T-helper 2 cell treated with Interferon-gamma antibody and Interleukin-4, amounts not matched to agents 100 ng/mL and 5 ng/mL, for 36 hours (primary cell): ENCODE measurements at regions not wholly inside any gene's neighbourhood (a gene's known extent, or its start where the extent isn't known, plus 50 kb on each side); places are given as distances from the start of the nearest gene placed in this dataset.
"Not testable (repeated sequence)": the region's sequence is repeated elsewhere in the genome, so short reads cannot be mapped to it uniquely, and the experiment has no call there.

ENCODE experiments used
- intact Hi-C: fragments of 100-400 bp; cut with micrococcal nuclease; formaldehyde crosslinking; loops from one replicate; pipeline ENCODE4 v1.15.1; 2023

- intact Hi-C loops, result no loop called here
These were observed 164.6 kb downstream of the OR2B2 start for GRCh38 chr6:27747637-27748036.

GRCh38 chr6:27746860-27747259 is 165.3 kb downstream of the OR2B2 start:
- intact Hi-C loops, result not testable (repeated sequence)

DNA sequence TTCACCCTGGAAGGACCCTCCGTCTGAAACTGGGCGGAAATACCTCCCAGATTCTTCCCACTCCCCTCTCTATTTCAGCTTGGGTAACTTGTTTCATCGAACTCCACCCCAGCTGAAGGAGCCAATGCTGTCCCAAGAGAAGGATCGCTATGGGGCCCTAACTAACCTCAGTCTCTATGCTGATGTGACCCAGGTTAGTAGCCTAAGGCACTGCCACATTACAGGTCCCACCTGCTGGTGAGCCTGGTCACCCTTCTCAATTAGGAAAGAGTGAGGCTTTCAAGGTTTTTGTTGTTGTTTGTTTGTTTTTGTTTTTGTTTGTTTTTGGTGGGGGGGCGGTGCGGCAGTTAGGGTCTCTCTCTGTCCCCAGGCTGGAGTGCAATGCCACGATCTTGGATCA is 168.4 kb downstream of the OR2B2 start:
- intact Hi-C loops, result no loop called here

DNA sequence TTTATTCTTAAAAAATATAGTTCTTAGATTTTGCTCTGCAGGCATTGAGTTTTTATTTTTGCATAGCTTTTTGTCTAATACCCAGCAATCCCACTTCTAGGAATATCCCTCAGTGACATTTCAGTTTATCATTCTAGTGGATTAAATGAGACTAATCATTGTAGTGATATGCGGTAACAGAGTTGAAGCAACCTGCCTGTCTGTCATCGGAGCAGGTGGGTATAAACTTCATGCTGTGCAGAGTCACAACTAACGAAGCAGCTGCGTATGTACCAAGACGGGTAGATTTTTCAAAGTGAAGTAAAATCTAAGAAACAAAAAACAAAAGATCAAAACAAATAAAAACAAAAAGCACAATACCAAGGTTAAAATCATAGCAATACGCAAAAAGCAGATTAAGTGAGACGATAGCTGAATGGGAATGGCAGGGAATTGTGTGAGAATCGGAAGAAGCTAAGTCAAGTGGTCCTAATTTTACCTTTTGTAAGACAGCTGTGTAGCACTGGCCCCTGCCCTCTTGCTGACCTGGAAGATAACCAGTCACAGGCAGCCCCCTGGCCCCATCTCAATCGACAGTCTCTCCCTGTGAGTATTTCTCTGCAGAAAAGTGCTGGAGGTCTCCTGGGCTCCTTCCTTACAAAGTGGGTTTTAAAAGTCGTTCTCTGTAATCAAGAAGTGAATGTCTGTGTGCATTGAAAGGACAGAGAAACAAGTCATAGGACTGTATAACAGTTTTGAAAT is 169.2 kb downstream of the OR2B2 start:
- intact Hi-C loops, result no loop called here

DNA sequence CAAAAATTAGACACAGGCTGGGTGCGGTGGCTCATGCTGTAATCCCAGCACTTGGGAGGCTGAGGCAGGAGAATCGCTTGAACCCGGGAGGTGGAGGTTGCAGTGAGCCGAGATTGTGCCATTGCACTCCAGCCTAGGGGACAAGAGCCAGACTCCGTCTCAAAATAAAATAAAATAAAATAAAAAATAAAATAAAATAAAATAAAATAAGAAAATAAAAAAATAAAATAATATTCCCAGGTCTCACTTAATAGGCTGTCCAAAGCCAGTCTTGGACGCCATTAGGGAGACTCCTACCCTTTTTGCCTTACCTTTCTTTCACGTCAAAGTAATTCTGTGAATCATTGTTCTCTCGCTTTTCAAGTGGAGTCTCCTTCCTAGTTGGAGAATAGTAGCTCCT is 172.3 kb downstream of the OR2B2 start:
- intact Hi-C loops, result loop anchor here (2.0 kb wide), 1 partner anchor 13 kb away; no protein-coding TSS in a partner anchor

- intact Hi-C loops, result no loop called here
These were observed 175.5 kb downstream of the OR2B2 start for GRCh38 chr6:27736686-27737085.

GRCh38 chr6:27728442-27728841 is 183.8 kb downstream of the OR2B2 start:
- intact Hi-C loops, result no loop called here

DNA sequence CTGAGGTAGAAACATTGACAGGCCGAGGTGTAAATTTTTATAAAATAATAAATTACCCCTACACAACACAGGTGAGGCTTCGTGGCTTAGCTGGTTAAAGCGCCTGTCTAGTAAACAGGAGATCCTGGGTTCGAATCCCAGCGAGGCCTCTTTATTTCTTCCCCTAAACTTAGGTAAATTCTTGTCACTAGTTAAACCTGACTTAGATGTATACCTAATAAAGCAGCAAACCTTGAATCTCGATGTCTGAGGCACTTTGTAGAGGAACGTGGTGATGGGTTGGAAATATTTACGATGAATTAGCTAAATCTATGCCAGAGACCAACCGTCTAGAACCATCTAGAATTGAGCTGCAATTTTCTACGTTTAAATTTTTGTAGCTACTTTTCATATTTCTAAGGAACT is 185.6 kb downstream of the OR2B2 start:
- intact Hi-C loops, result no loop called here

DNA sequence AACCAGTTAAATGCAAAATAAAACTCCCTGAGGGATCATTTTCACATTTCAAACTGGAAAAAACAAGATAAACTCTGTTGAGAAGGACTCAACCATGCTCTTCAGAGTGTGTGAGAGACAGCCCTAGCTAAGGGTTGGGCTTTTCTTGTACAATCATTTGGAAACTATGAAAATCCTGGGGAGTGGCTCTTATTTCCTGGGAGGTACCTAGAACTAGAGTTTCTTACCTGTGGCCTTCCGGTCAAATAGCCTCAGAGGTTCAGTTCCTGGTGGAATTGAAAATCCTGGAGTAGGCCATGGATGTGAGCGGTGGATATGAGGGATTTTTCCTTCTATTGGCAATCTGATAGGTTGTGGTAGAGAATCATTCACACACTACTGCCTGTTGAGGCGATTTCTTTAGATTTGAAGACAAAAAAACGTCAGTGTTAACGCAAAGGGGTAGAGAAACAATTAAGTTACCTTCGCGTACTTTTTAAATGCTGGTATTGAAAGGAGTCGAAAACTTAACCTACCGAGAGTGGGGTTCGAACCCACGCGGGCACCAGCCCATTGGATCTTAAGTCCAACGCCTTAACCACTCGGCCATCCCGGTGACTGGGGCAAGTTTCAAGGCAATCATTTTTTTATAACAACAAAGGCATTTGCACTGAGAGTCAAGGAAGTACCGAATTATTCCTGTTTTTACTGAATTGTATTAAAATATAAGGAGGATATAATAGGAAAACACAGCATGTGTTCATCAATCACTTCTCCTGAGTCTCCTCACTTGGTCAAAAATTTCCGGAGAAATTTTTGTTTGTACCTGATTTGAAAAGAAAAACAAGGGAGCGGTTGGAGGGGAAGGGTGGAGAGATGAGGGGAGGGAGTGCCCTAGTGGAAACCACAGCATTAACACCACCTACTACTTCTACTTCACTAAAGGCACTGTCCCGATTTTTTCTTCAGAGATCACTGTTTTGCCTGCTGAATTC is 191.3 kb downstream of the OR2B2 start:
- intact Hi-C loops, result no loop called here

DNA sequence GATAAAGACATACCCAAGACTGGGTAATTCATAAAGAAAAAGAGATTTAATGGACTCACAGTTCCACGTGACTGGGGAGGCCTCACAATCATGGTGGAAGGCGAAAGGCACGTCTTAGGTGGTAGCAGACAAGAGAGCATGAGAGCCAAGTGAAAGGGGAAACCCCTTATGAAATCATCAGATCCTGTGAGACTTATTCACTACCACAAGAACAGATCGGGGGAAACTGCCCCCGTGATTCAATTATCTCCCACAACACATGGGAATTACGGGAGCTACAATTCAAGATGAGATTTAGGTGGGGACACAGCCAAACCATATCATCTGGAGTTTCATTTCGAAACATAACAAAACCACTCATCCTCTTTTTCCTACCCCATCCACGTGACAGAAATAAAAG is 193.2 kb downstream of the OR2B2 start:
- intact Hi-C loops, result not testable (repeated sequence)

DNA sequence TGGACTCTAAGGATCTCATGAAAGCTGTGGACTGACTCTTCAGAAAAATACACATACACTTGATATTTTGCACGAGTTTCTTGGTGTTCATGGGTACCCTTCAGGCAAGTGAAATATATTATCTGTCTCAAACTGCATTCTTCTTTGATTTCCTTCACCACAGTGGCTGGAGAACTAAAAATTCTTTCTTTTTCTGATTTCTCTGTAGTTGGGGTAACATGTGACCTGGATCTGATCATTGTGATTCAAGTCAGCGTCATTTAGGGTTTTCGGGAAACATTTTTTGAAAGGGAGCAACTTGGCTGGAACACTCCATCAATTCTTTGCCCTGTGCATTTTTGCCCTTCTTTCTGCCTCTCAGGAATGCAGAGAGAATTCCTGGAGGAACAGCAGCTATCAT is 205.8 kb downstream of the OR2B2 start:
- intact Hi-C loops, result no loop called here

DNA sequence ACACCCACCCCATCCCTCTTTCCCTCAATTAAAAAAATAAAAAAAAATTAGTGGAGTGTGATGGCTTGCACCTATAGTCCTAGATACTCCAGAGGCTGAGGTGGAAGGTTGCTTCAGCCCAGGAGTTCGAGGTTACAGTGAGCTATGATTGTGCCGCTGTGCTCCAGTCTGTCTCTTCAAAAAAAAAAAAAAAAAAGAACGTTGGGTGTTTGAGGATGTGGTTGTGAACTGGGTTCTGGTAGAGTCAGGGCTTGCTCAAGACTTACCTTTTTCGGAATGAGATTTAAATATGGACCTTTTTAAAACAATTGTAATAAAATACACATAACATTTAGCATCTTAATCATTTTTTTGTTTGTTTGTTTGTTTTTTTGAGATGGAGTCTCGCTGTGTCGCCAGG is 211.9 kb downstream of the OR2B2 start:
- intact Hi-C loops, result no loop called here

- intact Hi-C loops, result no loop called here
These were observed 217.7 kb downstream of the OR2B2 start for GRCh38 chr6:27694547-27694874.

DNA sequence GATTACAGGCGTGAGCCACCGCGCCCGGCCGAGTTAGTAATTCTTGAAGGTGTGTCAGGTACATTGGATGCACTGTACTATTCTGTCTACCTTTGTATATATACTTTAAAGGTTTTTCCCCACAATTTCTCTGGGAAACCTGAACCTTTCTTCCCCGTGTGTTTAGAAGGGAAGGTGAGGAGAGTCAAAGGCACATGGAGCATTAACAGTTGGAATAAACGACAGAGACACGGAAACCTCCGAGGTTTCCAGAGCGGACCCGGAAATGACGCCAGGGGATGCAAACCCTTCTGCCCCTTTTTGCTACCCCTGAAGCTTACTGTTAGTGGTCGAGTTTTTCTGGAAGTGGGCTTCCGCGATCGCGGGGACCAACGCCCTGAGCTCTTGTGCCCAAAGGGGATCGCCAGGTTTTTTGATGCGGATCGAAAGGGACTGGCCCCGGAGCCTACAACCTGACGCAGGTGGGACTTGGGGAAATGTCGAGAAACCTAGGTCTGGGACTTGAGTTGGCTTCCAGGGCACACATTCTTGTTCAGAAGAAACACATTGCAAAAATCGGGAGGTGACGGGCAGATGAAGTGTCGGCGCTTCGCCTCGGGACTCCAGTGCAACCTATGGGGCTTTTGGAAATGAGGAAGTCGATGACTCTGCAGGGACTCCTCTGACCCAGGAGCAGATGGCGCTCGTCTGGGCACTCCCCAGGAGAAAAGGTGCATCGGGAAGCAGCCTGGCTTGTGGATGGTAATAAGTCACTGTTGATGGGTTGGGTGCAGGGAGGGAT is 218.2 kb downstream of the OR2B2 start:
- intact Hi-C loops, result no loop called here

DNA sequence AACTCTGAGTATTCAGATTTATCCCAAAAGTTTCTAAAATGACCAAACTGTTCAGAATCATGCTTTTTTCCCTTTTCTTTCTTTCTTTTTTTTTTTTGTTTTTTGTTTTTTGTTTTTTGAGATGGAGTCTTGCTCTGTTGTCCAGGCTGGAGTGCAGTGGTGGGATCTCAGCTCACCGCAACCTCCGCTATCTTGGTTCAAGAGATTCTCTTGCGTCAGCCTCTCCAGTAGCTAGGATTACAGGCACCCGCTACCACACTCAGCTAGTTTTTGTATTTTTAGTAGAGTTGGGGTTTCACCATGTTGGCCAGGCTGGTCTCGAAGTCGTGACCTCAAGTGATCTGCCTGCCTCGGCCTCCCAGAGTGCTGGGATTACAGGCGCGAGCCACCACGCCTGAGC is 219.2 kb upstream of the ZNF184 start:
- intact Hi-C loops, result not testable (repeated sequence)

DNA sequence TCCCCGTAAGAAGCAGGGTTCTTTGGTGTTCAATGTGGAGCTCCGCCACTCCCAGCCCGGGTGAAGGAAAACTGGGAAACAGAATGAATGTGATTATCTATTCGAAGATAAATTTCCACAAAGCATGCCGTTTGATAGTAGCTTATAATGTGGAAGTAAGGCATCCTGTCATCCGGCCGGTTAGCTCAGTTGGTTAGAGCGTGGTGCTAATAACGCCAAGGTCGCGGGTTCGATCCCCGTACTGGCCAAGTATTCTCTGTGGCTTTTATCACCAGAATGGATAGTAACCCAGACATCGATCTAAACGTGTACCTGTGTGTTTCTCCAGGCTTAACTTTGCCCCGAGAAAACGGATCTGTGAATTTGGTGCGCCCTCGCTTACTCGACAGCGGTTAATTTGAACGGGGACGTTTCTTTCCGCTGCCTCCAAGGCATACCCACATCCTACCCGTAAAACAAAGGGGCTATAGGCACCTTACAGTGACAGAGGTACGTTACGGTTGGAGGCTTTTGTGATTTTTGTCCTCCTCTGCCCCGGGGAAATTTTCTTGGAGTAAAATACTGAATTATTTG is 215.2 kb upstream of the ZNF184 start:
- intact Hi-C loops, result loop anchor here (1.0 to 10.0 kb wide), 6 partner anchors 170 to 1297 kb away; partner anchors contain the start of gene POM121L2

- intact Hi-C loops, result loop anchor here (1.0 to 10.0 kb wide), 8 partner anchors 15 to 1297 kb away; partner anchors contain the start of gene POM121L2
These were observed 214.5 kb upstream of the ZNF184 start for GRCh38 chr6:27687154-27688013.

DNA sequence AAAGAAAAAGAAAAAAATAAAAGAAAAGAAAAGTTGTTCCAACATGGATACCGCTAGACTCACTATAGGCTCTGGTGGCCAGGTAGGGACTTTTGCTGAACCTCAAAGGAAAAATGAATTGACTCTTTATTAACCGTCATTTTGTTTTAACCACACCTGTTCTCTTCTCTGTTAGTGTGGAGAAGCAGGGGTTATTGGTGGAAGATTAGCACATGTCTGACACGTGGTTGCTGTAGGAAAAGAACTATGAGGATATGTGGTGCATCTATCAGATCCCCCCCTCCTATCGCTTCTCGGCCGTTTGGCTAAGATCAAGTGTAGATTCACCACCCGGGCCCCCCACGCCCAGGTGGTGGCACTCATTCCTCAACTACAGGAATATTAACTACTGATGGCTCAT is 212.4 kb upstream of the ZNF184 start:
- intact Hi-C loops, result loop anchor here (5.0 to 10.0 kb wide), 4 partner anchors 207 to 1300 kb away; partner anchors contain the start of gene POM121L2

DNA sequence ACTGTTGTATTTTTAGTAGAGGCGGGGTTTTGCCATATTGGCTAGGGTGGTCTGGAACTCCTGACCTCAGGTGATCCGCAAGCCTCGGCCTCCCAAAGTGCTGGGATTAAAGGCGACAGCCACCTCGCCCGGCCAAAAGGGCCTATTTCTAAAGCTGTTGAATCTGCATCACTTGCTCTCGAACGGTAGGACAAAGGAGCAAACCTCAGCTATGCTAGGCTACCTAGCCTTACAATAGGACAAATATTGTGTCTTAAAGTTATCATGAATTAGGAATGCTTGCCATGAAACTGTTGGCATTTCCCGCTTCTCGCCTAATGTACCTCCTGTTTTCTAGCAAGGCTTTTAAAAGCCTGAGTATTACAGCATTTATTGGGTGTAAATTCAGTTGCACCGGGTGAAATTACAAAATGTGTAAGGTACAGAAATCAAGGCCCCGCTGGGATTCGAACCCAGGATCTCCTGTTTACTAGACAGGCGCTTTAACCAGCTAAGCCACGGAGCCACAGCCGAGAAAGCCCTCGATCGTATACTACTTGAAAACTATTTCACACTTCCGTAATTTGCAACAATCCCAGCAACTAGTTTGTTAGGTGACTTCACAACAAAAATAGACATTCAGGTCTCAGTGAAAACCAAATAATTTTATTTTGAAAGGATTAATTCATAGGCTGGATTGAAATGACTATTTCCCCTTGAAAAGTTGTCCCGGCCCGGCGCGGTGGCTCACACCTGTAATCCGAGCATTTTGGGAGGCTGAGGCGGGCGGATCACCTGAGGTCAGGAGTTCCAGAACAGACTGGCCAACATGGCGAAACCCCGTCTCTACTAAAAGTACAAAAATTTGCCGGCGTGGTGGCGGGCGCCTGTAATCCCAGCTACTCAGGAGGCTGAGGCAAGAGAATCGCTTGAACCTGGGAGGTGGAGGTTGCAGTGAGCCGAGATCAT is 211.6 kb upstream of the ZNF184 start:
- intact Hi-C loops, result loop anchor here (5.0 to 10.0 kb wide), 4 partner anchors 207 to 1300 kb away; partner anchors contain the start of gene POM121L2
